GM23338 (cell line): ENCODE measurements at regions not wholly inside any gene's neighbourhood (a gene's known extent, or its start where the extent isn't known, plus 50 kb on each side); places are given as distances from the start of the nearest gene placed in this dataset.

Source experiments
- CREB1 ChIP-seq: fragments of 250-450 bp; sonication (Bioruptor Pico); IDR thresholded peaks from 2 replicates; pipeline ENCODE4 v1.5.0; 2020; ENCODE audit warnings: low read depth, mild to moderate bottlenecking, moderate library complexity
- ETS1 ChIP-seq: IDR thresholded peaks from 2 replicates; pipeline ENCODE4 v1.6.1; 2016; ENCODE audit warnings: antibody characterized with exemption
- EZH2 ChIP-seq: fragments of 200-600 bp; sonication (generic); IDR thresholded peaks from one replicate; pipeline ENCODE4 v1.8.0; 2017; ENCODE audit warnings: antibody characterized with exemption, mild to moderate bottlenecking, low read depth; ENCODE audit not compliant: unreplicated experiment
- EZH2phosphoT487 ChIP-seq: fragments of 200-600 bp; sonication (generic); IDR thresholded peaks from one replicate; pipeline ENCODE4 v1.8.1; 2018; ENCODE audit warnings: antibody characterized with exemption; ENCODE audit not compliant: unreplicated experiment
- JUNB ChIP-seq: IDR thresholded peaks from one replicate; pipeline ENCODE4 v1.6.1; 2016; ENCODE audit warnings: antibody characterized with exemption; ENCODE audit not compliant: unreplicated experiment
- POLR2AphosphoS5 ChIP-seq: IDR thresholded peaks from 2 replicates; pipeline ENCODE4 v1.6.1; 2016; ENCODE audit warnings: antibody characterized with exemption, low read depth
- STAT1 ChIP-seq: IDR thresholded peaks from one replicate; pipeline ENCODE4 v1.6.1; 2016; ENCODE audit warnings: antibody characterized with exemption; ENCODE audit not compliant: unreplicated experiment
- ZNF331 ChIP-seq: fragments of 250-450 bp; sonication (Bioruptor Pico); IDR thresholded peaks from 2 replicates; pipeline ENCODE4 v1.5.0; 2020; ENCODE audit warnings: low read depth, mild to moderate bottlenecking, moderate library complexity
- TF ChIP-seq, protein P1 (sequence below), 2 experiments: fragments of 200-600 bp in 1 of 2; sonication (generic) in 1 of 2; conservative IDR thresholded peaks; 2 replicates each; pipeline versions ENCODE4 v1.5.1 to v1.6.1; 2016 to 2017; ENCODE audit warnings: antibody characterized with exemption in 2 of 2, low read depth in 2 of 2, mild to moderate bottlenecking in 2 of 2, moderate library complexity in 1 of 2
- TF ChIP-seq, protein P2 (sequence below): IDR thresholded peaks from one replicate; pipeline ENCODE4 v1.6.1; 2018; ENCODE audit warnings: antibody characterized with exemption; ENCODE audit not compliant: unreplicated experiment
- TF ChIP-seq, protein P3 (sequence below): fragments of 250-450 bp; sonication (Bioruptor Pico); IDR thresholded peaks from 2 replicates; pipeline ENCODE4 v1.5.0; 2020; ENCODE audit warnings: mild to moderate bottlenecking, moderate library complexity

DNA sequence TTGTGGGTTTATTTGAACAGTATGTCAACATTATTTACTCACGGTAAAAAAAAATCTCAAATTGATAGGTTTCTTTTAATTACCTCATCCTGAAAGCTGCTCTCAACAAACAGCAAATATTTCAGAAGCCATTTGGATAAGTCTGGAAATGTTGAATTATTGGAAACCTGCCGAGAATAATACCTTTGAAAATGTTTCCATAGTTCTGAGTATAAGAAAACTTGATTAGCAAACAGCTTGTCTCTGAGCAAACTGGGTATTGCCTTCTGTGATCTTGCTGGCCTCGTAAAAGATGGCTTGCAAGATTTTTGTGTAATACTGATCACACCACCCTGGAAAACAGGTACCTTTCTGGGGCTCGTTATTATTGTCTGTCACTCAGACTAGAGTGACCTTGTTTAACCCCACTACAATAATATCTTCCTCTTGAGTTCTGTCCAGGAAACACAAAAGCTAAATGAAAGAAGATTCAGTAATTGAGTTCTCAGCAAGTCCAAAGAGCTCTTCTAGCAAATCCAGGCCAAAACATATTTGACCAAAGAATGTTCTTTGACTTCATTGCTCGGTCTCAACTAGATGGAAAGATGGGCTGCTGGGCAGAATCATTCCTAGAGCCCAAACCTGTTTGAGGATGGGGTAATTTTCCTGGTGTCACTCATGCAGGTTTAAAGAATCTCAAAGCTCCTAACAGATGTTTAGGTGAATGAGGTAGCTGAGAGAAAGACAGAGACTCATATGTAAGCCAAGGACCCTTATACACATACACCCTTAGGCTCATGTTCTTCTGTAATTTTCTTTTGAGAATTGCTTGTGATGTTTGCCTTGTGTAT is 255.6 kb upstream of the JADE1 start:
- TF ChIP-seq CREB1 (CRISPR knock-in tag) (no peak), EZH2 (no peak), POLR2AphosphoS5 (no peak), ETS1 (no peak), EZH2phosphoT487 (no peak), ZNF331 (CRISPR knock-in tag) (no peak), STAT1 (no peak), JUNB (no peak)
- TF ChIP-seq, protein P1, sequence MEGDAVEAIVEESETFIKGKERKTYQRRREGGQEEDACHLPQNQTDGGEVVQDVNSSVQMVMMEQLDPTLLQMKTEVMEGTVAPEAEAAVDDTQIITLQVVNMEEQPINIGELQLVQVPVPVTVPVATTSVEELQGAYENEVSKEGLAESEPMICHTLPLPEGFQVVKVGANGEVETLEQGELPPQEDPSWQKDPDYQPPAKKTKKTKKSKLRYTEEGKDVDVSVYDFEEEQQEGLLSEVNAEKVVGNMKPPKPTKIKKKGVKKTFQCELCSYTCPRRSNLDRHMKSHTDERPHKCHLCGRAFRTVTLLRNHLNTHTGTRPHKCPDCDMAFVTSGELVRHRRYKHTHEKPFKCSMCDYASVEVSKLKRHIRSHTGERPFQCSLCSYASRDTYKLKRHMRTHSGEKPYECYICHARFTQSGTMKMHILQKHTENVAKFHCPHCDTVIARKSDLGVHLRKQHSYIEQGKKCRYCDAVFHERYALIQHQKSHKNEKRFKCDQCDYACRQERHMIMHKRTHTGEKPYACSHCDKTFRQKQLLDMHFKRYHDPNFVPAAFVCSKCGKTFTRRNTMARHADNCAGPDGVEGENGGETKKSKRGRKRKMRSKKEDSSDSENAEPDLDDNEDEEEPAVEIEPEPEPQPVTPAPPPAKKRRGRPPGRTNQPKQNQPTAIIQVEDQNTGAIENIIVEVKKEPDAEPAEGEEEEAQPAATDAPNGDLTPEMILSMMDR (conservative IDR thresholded peaks at IDR 0.05; ENCODE audit: low read depth in 2 of 2), result no peak
- TF ChIP-seq, protein P2, sequence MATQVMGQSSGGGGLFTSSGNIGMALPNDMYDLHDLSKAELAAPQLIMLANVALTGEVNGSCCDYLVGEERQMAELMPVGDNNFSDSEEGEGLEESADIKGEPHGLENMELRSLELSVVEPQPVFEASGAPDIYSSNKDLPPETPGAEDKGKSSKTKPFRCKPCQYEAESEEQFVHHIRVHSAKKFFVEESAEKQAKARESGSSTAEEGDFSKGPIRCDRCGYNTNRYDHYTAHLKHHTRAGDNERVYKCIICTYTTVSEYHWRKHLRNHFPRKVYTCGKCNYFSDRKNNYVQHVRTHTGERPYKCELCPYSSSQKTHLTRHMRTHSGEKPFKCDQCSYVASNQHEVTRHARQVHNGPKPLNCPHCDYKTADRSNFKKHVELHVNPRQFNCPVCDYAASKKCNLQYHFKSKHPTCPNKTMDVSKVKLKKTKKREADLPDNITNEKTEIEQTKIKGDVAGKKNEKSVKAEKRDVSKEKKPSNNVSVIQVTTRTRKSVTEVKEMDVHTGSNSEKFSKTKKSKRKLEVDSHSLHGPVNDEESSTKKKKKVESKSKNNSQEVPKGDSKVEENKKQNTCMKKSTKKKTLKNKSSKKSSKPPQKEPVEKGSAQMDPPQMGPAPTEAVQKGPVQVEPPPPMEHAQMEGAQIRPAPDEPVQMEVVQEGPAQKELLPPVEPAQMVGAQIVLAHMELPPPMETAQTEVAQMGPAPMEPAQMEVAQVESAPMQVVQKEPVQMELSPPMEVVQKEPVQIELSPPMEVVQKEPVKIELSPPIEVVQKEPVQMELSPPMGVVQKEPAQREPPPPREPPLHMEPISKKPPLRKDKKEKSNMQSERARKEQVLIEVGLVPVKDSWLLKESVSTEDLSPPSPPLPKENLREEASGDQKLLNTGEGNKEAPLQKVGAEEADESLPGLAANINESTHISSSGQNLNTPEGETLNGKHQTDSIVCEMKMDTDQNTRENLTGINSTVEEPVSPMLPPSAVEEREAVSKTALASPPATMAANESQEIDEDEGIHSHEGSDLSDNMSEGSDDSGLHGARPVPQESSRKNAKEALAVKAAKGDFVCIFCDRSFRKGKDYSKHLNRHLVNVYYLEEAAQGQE, result no peak
- TF ChIP-seq, protein P3, sequence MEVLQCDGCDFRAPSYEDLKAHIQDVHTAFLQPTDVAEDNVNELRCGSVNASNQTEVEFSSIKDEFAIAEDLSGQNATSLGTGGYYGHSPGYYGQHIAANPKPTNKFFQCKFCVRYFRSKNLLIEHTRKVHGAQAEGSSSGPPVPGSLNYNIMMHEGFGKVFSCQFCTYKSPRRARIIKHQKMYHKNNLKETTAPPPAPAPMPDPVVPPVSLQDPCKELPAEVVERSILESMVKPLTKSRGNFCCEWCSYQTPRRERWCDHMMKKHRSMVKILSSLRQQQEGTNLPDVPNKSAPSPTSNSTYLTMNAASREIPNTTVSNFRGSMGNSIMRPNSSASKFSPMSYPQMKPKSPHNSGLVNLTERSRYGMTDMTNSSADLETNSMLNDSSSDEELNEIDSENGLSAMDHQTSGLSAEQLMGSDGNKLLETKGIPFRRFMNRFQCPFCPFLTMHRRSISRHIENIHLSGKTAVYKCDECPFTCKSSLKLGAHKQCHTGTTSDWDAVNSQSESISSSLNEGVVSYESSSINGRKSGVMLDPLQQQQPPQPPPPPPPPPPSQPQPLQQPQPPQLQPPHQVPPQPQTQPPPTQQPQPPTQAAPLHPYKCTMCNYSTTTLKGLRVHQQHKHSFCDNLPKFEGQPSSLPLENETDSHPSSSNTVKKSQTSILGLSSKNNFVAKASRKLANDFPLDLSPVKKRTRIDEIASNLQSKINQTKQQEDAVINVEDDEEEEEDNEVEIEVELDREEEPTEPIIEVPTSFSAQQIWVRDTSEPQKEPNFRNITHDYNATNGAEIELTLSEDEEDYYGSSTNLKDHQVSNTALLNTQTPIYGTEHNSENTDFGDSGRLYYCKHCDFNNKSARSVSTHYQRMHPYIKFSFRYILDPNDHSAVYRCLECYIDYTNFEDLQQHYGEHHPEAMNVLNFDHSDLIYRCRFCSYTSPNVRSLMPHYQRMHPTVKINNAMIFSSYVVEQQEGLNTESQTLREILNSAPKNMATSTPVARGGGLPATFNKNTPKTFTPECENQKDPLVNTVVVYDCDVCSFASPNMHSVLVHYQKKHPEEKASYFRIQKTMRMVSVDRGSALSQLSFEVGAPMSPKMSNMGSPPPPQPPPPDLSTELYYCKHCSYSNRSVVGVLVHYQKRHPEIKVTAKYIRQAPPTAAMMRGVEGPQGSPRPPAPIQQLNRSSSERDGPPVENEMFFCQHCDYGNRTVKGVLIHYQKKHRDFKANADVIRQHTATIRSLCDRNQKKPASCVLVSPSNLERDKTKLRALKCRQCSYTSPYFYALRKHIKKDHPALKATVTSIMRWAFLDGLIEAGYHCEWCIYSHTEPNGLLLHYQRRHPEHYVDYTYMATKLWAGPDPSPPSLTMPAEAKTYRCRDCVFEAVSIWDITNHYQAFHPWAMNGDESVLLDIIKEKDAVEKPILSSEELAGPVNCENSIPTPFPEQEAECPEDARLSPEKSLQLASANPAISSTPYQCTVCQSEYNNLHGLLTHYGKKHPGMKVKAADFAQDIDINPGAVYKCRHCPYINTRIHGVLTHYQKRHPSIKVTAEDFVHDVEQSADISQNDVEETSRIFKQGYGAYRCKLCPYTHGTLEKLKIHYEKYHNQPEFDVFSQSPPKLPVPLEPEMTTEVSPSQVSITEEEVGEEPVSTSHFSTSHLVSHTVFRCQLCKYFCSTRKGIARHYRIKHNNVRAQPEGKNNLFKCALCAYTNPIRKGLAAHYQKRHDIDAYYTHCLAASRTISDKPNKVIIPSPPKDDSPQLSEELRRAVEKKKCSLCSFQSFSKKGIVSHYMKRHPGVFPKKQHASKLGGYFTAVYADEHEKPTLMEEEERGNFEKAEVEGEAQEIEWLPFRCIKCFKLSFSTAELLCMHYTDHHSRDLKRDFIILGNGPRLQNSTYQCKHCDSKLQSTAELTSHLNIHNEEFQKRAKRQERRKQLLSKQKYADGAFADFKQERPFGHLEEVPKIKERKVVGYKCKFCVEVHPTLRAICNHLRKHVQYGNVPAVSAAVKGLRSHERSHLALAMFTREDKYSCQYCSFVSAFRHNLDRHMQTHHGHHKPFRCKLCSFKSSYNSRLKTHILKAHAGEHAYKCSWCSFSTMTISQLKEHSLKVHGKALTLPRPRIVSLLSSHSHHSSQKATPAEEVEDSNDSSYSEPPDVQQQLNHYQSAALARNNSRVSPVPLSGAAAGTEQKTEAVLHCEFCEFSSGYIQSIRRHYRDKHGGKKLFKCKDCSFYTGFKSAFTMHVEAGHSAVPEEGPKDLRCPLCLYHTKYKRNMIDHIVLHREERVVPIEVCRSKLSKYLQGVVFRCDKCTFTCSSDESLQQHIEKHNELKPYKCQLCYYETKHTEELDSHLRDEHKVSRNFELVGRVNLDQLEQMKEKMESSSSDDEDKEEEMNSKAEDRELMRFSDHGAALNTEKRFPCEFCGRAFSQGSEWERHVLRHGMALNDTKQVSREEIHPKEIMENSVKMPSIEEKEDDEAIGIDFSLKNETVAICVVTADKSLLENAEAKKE (CRISPR knock-in tag), result no peak
